Mammary epithelial cell (primary cell): ENCODE measurements at regions not wholly inside any gene's neighbourhood (a gene's known extent, or its start where the extent isn't known, plus 50 kb on each side); places are given as distances from the start of the nearest gene placed in this dataset.

ENCODE experiments used
- EZH2 ChIP-seq: IDR thresholded peaks from 2 replicates; pipeline ENCODE4 v1.6.1; 2012; ENCODE audit warnings: low read length, inconsistent platforms, borderline replicate concordance
- TF ChIP-seq, protein P1 (sequence below), 2 donors: IDR thresholded peaks in 1 of 2; conservative IDR thresholded peaks in 1 of 2; 2 replicates each; pipeline ENCODE4 v1.5.1; 2011 to 2012; ENCODE audit warnings: inconsistent platforms in 2 of 2, low read length in 2 of 2, mild to moderate bottlenecking in 2 of 2, control low read depth in 1 of 2, low read depth in 1 of 2; ENCODE audit not compliant: insufficient read depth in 1 of 2; ENCODE audit errors: extremely low read depth in 1 of 2

DNA sequence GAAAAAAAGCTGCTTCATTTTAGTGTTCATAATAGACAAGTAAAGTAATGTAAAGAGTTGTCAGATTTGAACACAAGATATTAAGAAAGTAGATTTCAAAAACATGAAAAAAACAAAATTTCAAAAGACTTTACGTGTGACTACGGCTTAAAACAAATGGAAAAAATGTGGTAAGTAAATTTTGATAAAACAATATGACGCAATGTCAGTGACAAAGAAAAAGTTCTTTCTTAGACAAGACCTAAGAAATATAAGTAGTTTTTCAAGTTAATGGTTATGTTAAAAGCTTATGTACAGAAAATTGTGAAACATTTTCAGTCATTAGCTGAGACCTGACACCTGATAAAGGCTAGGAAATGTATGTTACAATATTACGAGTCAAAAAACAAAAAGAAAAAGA lies 73.7 kb upstream of the EYS start:
- TF ChIP-seq, protein P1, sequence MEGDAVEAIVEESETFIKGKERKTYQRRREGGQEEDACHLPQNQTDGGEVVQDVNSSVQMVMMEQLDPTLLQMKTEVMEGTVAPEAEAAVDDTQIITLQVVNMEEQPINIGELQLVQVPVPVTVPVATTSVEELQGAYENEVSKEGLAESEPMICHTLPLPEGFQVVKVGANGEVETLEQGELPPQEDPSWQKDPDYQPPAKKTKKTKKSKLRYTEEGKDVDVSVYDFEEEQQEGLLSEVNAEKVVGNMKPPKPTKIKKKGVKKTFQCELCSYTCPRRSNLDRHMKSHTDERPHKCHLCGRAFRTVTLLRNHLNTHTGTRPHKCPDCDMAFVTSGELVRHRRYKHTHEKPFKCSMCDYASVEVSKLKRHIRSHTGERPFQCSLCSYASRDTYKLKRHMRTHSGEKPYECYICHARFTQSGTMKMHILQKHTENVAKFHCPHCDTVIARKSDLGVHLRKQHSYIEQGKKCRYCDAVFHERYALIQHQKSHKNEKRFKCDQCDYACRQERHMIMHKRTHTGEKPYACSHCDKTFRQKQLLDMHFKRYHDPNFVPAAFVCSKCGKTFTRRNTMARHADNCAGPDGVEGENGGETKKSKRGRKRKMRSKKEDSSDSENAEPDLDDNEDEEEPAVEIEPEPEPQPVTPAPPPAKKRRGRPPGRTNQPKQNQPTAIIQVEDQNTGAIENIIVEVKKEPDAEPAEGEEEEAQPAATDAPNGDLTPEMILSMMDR (conservative IDR thresholded peaks at IDR 0.05 in 1 of 2, IDR thresholded peaks at IDR 0.05 in 1 of 2; ENCODE audit: extremely low read depth in 1 of 2, insufficient read depth in 1 of 2, low read depth in 1 of 2, low read length in 2 of 2) = no peak
- no peak for TF ChIP-seq EZH2
